GM19463 (cell line): ENCODE measurements at regions not wholly inside any gene's neighbourhood (a gene's known extent, or its start where the extent isn't known, plus 50 kb on each side); places are given as distances from the start of the nearest gene placed in this dataset.

Source experiments
- ATAC-seq: cut with Tn5 transposase; IDR thresholded peaks from one replicate; pipeline ENCODE4 v1.9.1; 2021; ENCODE audit warnings: mild to moderate bottlenecking, moderate library complexity; ENCODE audit not compliant: unreplicated experiment

DNA sequence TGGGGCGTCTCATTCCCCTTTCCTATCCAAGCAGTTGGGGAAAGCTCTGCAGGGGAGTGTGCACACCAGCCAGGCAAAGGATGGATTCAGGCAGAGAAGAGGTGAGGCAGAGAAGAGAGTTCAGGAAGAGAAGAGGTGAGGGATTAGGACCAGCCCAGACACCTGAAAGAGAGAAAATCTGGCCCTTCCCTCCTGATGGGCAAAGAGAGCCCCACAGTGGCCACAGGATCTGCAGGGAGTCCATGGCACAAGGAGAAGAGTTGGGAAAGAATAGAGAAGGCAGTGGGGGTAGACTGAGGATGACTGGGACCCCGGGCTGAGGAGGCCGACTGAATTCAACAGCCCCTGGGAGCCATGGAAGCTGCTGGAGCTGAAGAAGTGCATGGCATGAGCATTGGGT, 140.4 kb upstream of the ZMIZ1 start:
- ATAC-seq, result no peak

DNA sequence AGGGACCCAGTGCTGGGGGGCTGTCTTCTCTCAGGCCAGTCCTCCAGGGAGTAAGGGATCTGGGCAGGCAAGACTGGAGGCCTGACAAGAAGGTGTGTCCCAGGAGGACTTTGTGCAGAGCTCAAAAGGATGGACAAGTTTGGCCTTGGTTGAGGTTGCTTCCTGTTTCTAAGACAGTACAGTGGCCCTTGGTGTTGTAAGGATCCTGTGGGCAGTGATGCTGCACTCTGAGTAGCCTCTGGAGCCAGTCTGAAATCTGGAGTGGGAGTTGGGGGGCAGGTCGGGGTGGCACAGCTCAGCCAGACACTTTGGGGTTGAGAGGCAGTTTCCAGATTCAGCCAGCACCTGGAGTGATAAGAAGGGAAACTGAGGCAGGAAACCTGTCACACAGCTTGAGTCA, 139.2 kb upstream of the ZMIZ1 start:
- no peak for ATAC-seq

- ATAC-seq, result no peak
These were observed 137.3 kb upstream of the ZMIZ1 start for GRCh38 chr10:78931321-78932053.

DNA sequence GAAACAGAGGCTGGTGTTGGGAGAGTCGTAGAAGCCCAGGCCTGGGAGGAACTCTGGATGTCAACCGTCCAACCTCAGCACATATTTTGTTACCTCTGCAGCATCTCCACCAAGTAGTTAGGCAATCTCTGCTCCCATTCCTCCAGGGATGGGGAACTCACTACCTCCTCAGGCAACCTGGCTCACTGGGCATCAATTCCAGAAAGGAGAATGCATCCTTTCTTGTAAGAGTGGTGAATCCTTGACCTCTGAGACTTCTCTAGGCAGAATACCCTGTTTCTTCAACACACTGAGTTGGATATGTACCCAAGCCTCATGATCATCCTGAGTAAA, 136.7 kb upstream of the ZMIZ1 start:
- no peak for ATAC-seq

- ATAC-seq, result no peak
These were observed 135.9 kb upstream of the ZMIZ1 start for GRCh38 chr10:78932861-78933260.

- no peak for ATAC-seq
These were observed 134.8 kb upstream of the ZMIZ1 start for GRCh38 chr10:78933828-78934531.

DNA sequence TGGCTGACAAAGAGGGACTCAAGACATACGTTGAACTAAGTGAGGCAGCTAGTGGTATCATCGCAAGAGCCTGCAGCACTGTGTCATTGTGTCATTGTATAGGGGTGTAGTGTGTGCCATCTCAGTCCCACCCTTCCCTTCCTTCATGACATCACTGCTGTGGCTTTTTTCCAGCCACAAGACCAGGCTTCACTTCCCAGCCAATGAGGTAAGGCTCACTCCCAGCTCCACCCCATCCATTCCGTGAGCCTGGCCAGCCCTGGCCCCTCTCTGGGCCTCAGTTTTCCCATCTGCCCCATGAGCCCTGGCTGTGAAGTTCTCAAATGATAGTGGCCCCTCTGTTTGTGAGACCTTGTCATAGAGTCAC, 134.3 kb upstream of the ZMIZ1 start:
- ATAC-seq, result no peak

DNA sequence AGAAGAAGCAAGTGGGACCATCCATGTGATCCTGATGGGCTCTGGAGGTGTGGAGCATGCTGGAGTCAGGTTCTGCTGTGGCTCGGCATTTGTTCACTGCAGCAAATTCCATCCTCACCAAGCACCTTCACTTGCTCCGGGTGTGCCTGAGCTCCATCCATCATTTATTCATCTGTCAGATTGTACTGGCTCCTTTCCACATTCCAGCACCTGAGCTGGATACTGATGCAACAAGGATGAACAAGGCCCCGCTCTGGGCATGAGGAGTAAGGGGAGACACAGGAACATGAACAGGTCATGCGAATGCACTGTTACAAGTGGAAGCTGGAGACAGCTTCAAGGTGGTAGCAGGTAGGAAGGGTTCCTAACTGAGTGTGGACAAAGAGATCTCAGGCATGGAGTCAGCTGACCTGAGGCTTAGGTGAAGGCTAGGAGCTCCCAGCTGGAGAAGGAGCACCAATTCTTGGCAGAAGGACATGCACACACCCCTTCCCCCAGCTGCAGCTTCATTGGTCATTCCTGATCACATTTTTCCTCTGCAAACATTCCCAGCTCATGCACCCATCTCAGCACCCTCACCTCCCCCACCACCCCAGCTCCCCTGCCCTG, 133.7 kb upstream of the ZMIZ1 start:
- no peak for ATAC-seq

DNA sequence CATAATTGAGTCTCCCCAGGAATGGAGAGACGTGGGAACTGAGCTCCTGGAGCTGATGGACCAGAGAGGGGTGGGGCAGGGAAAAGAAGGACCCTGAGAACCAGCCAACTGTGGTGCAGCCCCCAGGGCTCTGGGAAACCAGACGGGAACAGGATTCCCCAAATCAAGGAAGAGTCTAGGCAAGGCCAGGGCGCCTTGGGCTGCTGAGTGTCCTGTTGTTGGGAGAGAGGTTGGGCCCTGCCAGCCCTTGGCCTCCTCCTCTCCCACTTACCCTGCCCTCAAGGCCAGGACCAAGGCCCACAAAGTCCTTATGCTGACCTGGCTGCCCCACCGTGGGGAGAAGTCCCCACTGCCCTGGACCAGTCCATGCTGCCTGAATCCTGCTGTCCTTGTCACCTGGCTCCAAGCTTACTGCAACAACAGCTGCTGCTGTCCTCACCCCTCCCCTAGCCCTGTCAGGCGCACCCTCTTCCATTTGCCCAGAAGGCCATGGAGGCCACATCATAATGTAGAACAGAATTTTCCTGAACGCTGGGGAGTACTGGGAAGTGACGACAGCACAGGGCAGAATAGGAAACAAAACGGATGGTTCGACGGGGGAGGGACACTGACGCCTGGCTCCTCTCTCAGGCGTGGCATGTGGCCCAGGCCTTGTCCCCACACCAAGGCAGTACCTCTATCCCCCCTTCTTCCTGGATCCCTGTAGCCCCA, 132.9 kb upstream of the ZMIZ1 start:
- no peak for ATAC-seq

- no peak for ATAC-seq
These were observed 132.1 kb upstream of the ZMIZ1 start for GRCh38 chr10:78936412-78937342.

DNA sequence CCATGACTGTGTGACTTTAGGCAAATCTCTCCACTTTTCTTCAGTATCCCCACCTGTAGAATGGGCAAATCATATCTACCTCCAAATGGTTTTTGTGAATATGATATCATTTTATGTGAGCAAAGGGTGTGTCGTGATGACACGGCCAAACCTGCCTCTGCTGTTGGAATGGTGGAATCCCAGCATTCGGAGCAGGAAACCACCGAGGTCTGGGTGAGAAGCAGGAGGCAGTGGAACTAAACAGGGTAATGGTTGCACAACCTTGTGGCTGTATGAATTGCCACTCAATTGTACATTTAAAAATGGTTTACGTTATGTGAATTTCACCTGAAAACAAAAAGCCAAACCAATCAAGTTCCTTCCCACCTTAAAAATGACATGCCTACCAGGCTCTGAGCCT, 131.4 kb upstream of the ZMIZ1 start:
- no peak for ATAC-seq

GRCh38 chr10:78937800-78938694, 130.7 kb upstream of the ZMIZ1 start:
- no peak for ATAC-seq

DNA sequence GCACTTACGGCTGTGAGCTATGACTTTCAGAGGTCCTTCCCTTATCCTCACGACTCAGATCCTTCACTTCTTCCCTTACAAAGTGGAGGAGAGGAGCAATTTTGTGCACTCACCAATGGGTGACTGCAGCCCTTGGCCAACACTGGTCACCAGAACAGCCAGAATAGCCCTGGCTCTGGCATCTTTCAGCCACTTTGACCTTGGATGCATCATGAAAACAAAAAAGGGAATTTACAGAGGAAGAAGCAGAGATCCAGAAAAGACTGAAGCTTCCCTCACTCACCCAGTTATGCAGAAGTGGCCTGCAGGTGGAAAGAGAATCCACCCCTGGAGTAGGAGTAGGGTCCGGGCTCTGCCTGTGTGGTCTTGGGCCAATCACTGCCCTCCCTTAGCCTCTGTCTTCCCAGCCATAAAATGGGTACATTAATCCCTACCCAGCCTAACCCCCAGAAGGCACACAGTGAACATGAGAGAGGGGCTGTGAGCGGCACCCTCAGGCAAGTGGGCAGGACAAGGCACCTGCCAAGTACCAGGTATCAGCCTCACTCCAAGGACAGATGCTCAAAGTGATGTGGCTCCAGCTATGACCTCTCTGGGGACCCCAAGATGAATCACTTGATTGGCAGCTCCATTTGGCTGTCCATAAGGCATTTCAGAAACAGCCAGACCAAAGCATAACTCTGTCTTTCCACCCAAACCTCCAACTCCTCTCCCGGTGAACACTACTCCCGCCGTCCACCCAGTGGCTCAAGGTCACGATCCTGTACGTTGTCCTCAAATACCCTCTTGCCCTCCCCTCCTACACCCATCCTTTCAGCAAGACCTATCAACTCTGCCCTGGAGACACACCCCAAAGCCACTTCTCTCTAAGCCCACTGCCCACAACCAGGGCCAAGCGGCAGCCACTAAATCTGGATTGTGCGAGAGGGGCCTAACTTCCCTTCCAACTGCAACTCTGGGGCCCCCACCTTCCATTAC, 129.8 kb upstream of the ZMIZ1 start:
- ATAC-seq, result no peak

- ATAC-seq, result no peak
These were observed 126.7 kb upstream of the ZMIZ1 start for GRCh38 chr10:78942091-78942501.

DNA sequence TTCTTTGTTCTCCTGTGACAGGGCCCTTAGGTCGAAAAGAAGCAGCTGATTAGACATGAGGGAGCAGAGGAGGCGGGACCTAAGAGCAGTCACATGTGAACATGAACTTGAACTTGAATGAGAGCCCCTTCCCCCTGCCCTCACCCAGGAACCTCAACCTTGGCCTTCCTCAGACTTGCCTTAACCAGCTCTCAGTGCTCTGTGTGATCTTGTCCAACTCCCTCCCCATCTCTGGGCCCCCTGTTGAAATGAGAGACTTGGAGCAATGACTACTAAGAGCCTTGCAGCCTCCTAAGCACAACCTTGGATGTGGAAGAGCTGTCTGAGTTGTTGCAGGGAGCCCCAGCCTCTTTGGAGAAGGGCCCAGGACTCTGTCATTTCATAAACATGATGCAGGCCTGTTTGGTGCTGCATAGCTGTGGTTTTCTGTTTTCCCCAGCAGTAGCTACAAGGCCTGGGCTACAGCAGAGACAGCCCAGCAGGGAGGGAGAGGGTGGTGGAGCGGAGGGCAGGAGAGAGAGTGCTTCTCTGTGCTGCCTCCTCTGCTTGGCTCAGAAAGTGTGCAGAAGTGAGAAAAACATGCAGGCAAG, 123.9 kb upstream of the ZMIZ1 start:
- no peak for ATAC-seq

DNA sequence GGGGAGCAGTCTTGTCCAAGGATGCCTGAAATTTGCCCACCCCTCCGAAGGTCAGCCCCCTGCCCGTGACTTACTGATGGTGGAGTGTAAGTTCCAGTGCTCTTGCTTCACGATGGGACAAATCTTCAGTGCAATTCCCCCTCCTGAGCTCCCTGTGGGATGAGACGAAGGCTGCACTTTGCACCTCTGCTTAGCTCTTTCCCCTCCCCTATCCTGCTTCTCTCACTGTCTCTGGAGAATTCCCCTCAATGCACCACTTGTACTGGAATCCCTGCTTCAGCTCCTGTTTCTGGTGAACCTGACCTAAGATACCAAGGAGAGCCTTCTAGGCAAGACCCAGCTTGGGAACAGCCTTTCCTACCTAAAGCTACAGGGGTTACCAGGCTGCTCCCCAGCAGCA, 122.9 kb upstream of the ZMIZ1 start:
- no peak for ATAC-seq

DNA sequence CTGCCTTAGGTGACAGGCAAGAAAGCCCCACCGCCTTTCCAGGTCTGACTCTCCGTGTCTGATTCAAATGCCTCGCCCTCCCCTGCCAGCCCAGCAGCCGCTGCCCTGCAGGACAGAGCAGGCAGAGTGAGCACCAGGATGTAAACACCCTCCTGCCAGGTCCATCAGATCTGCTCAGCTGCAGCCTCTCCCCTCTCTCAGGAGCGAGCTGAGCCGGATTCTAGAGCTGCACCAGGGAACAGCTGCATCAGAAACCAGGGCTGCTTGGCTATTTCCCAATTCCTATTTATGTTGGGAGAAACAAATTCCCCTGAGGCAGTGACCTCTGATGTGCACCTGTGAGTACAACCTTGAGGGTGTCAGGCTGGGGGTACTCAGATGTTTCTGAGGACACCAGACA, 121.5 kb upstream of the ZMIZ1 start:
- ATAC-seq, result no peak

DNA sequence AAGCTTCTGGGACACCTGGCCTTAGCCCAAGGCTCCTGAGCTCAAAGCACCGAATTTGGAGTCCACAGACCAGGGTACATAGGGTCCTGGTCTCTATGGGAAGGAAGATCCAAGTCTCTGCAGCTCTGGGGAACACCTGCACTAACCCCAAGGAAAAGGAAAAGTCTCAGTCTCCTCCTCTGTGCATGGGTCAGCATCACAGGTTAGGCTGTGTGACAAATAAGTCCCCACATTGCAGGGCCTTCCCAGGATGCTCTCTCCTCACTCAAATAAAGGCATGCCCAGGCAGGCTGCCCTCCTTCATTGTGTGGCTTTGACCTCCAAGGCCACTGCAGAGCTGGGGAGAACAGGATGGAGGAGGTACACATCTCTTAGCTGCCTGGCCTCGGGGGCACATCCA, 121.0 kb upstream of the ZMIZ1 start:
- ATAC-seq, result no peak
